ENCODE measurements at regions not wholly inside any gene's neighbourhood (a gene's known extent, or its start where the extent isn't known, plus 50 kb on each side); places are given as distances from the start of the nearest gene placed in this dataset.

GRCh38 chr10:88127766-88128165 lies 264.3 kb downstream of the PTEN start:
- Histone ChIP-seq H3K27me3 (replicated peaks in 1 of 4; ENCODE audit: control insufficient read depth in 3 of 4, extremely low read depth in 1 of 4, insufficient read depth in 3 of 4, low read length in 3 of 4) (no peaks in the 10 kb centered on the region), H4K91ac (replicated peaks; ENCODE audit: insufficient read length, low read length) (no peak overlapping the region), H2AK5ac (ENCODE audit: low read depth, low read length) (no peak overlapping the region), H3K4me3 (ENCODE audit: extremely low read depth in 1 of 4, insufficient read depth in 2 of 4, low read depth in 3 of 4, low read length in 4 of 4) (no peak overlapping the region), H3K79me1 (ENCODE audit: low read depth, low read length) (no peaks in the 10 kb centered on the region), H3K23me2 (ENCODE audit: low read depth, low read length) (no peaks in the 10 kb centered on the region), H4K5ac (ENCODE audit: insufficient read length, low read depth, low read length) (no peak overlapping the region), H4K20me1 (replicated peaks in 1 of 2; ENCODE audit: control insufficient read depth in 1 of 2, insufficient read depth in 2 of 2, low read length in 2 of 2) (no peaks in the 10 kb centered on the region), H3K56ac (replicated peaks; ENCODE audit: insufficient read length, low read depth, low read length) (no peak overlapping the region), H3K4me2 (ENCODE audit: insufficient read depth in 1 of 2, low read depth in 2 of 2, low read length in 2 of 2) (no peak overlapping the region), H2AFZ (ENCODE audit: low read length) (no peak overlapping the region), H2BK12ac (ENCODE audit: low read depth, low read length) (no peak overlapping the region), H3K23ac (ENCODE audit: insufficient read length) (no peak overlapping the region), H3K9ac (replicated peaks in 1 of 4; ENCODE audit: extremely low read depth in 1 of 4, low read depth in 3 of 4, low read length in 3 of 4) (no peak overlapping the region), H3K79me2 (ENCODE audit: control insufficient read depth in 1 of 2, insufficient read depth in 2 of 2, low read length in 2 of 2) (no peaks in the 10 kb centered on the region), H4K8ac (ENCODE audit: extremely low read depth, insufficient read depth, low read length) (no peak overlapping the region), H3K9me3 (ENCODE audit: insufficient read depth in 2 of 2, low read depth in 1 of 2, low read length in 1 of 2) (no peaks in the 10 kb centered on the region), H3K14ac (ENCODE audit: insufficient read length) (no peak overlapping the region), H2BK20ac (ENCODE audit: low read length) (no peak overlapping the region), H3K4ac (replicated peaks; ENCODE audit: insufficient read length, low read depth, low read length) (no peak overlapping the region), H2BK120ac (replicated peaks; ENCODE audit: low read depth, low read length) (no peak overlapping the region), H3K36me3 (ENCODE audit: control insufficient read depth in 2 of 4, insufficient read depth in 4 of 4, low read length in 3 of 4) (no peaks in the 10 kb centered on the region), H2BK15ac (ENCODE audit: low read length) (no peak overlapping the region), H2BK5ac (ENCODE audit: low read depth, low read length) (no peak overlapping the region), H3K4me1 (replicated peaks in 1 of 4; ENCODE audit: control insufficient read depth in 3 of 4, insufficient read depth in 4 of 4, low read length in 3 of 4) (no peaks in the 10 kb centered on the region), H3K18ac (ENCODE audit: extremely low read depth, low read length) (no peak overlapping the region), H3K27ac (ENCODE audit: low read depth, low read length) (no peak overlapping the region)
- POLR2A ChIA-PET (ENCODE audit: partially characterized antibody), result no interaction called here
- 100% methylated on average over 1 of the region's 1 CpG; no CpG with 5 or more reads in 1 of the 2 experiments for WGBS, 2 experiments (ENCODE audit: extremely low coverage in 1 of 2, insufficient coverage in 1 of 2, insufficient read length in 1 of 2, insufficient replicate concordance in 2 of 2, low coverage in 1 of 2, low lambda C conversion rate in 2 of 2, missing lambda C conversion rate in 1 of 2)
- FAIRE-seq, result no peak
- DNase-seq (ENCODE audit: low read depth in 1 of 2, low spot score in 2 of 2), result no peak
- CTCF ChIA-PET (ENCODE audit: partially characterized antibody), result interaction anchor here (1.4 kb wide), 1 partner anchor 15 kb away, joined by 4 read pairs; no protein-coding TSS in a partner anchor
- no peak for TF ChIP-seq ZNF274 (IDR thresholded peaks at IDR 0.05; ENCODE audit: borderline replicate concordance, extremely low read depth, low read length)
- no peak for TF ChIP-seq MAFK (IDR thresholded peaks at IDR 0.05; ENCODE audit: low read depth, low read length)
- TF ChIP-seq TEAD4 (IDR thresholded peaks at IDR 0.05; ENCODE audit: low read depth, low read length), result no peak
- TF ChIP-seq SUZ12 (IDR thresholded peaks at IDR 0.05; ENCODE audit: low read length), result no peak
- TF ChIP-seq SAP30 (IDR thresholded peaks at IDR 0.05; ENCODE audit: insufficient read depth, insufficient replicate concordance, low read length), result no peak
- no peak for TF ChIP-seq CEBPB (IDR thresholded peaks at IDR 0.05; ENCODE audit: low read depth, low read length)
- no peak for TF ChIP-seq PHF8 (conservative IDR thresholded peaks at IDR 0.05; ENCODE audit: low read depth, low read length)
- TF ChIP-seq RBBP5 (IDR thresholded peaks at IDR 0.05; ENCODE audit: borderline replicate concordance, low read depth, low read length), result no peak
- no peak for TF ChIP-seq EGR1 (IDR thresholded peaks at IDR 0.05; ENCODE audit: borderline replicate concordance, low read depth, low read length)
- no peak for TF ChIP-seq CTCF (IDR thresholded peaks at IDR 0.05; ENCODE audit: control extremely low read depth in 1 of 3, insufficient read depth in 1 of 3, low read depth in 1 of 3, low read length in 3 of 3)
- no peak for TF ChIP-seq CBX5 (IDR thresholded peaks at IDR 0.05; ENCODE audit: low read depth, low read length)
- no peak for TF ChIP-seq CHD2 (IDR thresholded peaks at IDR 0.05; ENCODE audit: low read length)
- TF ChIP-seq CTBP2 (IDR thresholded peaks at IDR 0.05; ENCODE audit: borderline replicate concordance, insufficient read depth, insufficient read length, low read length), result no peak

Data from H1 (cell line).